Mesothelial cell of epicardium (in vitro differentiated cells): ENCODE measurements at regions not wholly inside any gene's neighbourhood (a gene's known extent, or its start where the extent isn't known, plus 50 kb on each side); places are given as distances from the start of the nearest gene placed in this dataset.

Source experiments
- DNase-seq, 2 experiments: peaks; one replicate each; pipeline ENCODE4 v3.0.0; 2021; ENCODE audit warnings: low spot score in 2 of 2; ENCODE audit not compliant: unreplicated experiment in 2 of 2
- H3K27ac Mint-ChIP-seq: 2 replicates; pipeline ENCODE4 v1.8.0; 2021; ENCODE audit warnings: mixed read lengths
- H3K27me3 Mint-ChIP-seq: 2 replicates; pipeline ENCODE4 v1.8.0; 2021; ENCODE audit warnings: low read depth, mixed read lengths
- H3K36me3 Mint-ChIP-seq: 2 replicates; pipeline ENCODE4 v1.8.0; 2021; ENCODE audit warnings: mixed read lengths
- H3K4me1 Mint-ChIP-seq: 2 replicates; pipeline ENCODE4 v1.8.0; 2021; ENCODE audit warnings: mixed read lengths
- H3K4me3 Mint-ChIP-seq: 2 replicates; pipeline ENCODE4 v1.8.0; 2021; ENCODE audit warnings: mild to moderate bottlenecking, moderate library complexity, mixed read lengths
- H3K9me3 Mint-ChIP-seq: 2 replicates; pipeline ENCODE4 v1.8.0; 2021; ENCODE audit warnings: mixed read lengths
- CTCF ChIP-seq: fragments of 200-600 bp; sonication (generic); IDR thresholded peaks from one replicate; pipeline ENCODE4 v1.5.0; 2021; ENCODE audit warnings: antibody characterized with exemption; ENCODE audit not compliant: unreplicated experiment

- Mint-ChIP-seq H3K27ac (no peak overlapping the region), H3K4me3 (no peak overlapping the region), H3K4me1 (peaks cover 6% of the 10 kb centered on the region), H3K36me3 (no peaks in the 10 kb centered on the region), H3K27me3 (no peaks in the 10 kb centered on the region), H3K9me3 (peaks cover 60% of the 10 kb centered on the region)
- TF ChIP-seq CTCF, result no peak
- no peak for DNase-seq
Observed at GRCh38 chrX:85619962-85620361, 240.5 kb upstream of the POF1B start.

- no peak for DNase-seq
- no peak overlapping the region for H3K27ac Mint-ChIP-seq
- H3K9me3 Mint-ChIP-seq, result peaks cover 21% of the 10 kb centered on the region
- no peaks in the 10 kb centered on the region for H3K27me3 Mint-ChIP-seq
- no peaks in the 10 kb centered on the region for H3K4me1 Mint-ChIP-seq
- H3K4me3 Mint-ChIP-seq, result no peak overlapping the region
- peak; percentile 39 for TF ChIP-seq CTCF
- no peaks in the 10 kb centered on the region for H3K36me3 Mint-ChIP-seq
Observed at GRCh38 chrX:85611926-85612325, 232.5 kb upstream of the POF1B start.

- no peak overlapping the region for H3K27ac Mint-ChIP-seq
- no peak overlapping the region for H3K4me3 Mint-ChIP-seq
- H3K36me3 Mint-ChIP-seq, result no peaks in the 10 kb centered on the region
- no peak for DNase-seq
- no peaks in the 10 kb centered on the region for H3K27me3 Mint-ChIP-seq
- TF ChIP-seq CTCF, result no peak
- peaks cover 37% of the 10 kb centered on the region for H3K9me3 Mint-ChIP-seq
- peaks cover 12% of the 10 kb centered on the region for H3K4me1 Mint-ChIP-seq
Observed at GRCh38 chrX:85592980-85593379, 213.5 kb upstream of the POF1B start.

GRCh38 chrX:85591536-85591935, 212.1 kb upstream of the POF1B start:
- H3K36me3 Mint-ChIP-seq, result peaks cover 3% of the 10 kb centered on the region
- no peak for TF ChIP-seq CTCF
- H3K27ac Mint-ChIP-seq, result peak overlapping the region; percentile 61

GRCh38 chrX:85590638-85591037, 211.2 kb upstream of the POF1B start:
- TF ChIP-seq CTCF, result no peak
- peak overlapping the region; percentile 64 for H3K27ac Mint-ChIP-seq
- peaks cover 45% of the 10 kb centered on the region for H3K9me3 Mint-ChIP-seq
- no peak for DNase-seq
- peaks cover 12% of the 10 kb centered on the region for H3K4me1 Mint-ChIP-seq
- peaks cover 3% of the 10 kb centered on the region for H3K36me3 Mint-ChIP-seq
- no peak overlapping the region for H3K4me3 Mint-ChIP-seq
- H3K27me3 Mint-ChIP-seq, result no peaks in the 10 kb centered on the region

More at GRCh38 chrX:85591536-85591935, 212.1 kb upstream of the POF1B start:
- Mint-ChIP-seq H3K9me3 (peaks cover 45% of the 10 kb centered on the region), H3K4me3 (no peak overlapping the region), H3K27me3 (no peaks in the 10 kb centered on the region), H3K4me1 (peaks cover 12% of the 10 kb centered on the region)
- no peak for DNase-seq

- H3K27me3 Mint-ChIP-seq, result no peaks in the 10 kb centered on the region
Observed at GRCh38 chrX:85573801-85574200, 194.3 kb upstream of the POF1B start.

More at GRCh38 chrX:85573801-85574200, 194.3 kb upstream of the POF1B start:
- Mint-ChIP-seq H3K4me3 (no peak overlapping the region), H3K36me3 (no peaks in the 10 kb centered on the region), H3K4me1 (no peaks in the 10 kb centered on the region), H3K27ac (no peak overlapping the region), H3K9me3 (peaks cover 20% of the 10 kb centered on the region)
- no peak for DNase-seq
- no peak for TF ChIP-seq CTCF
